HCT116 (cell line): ENCODE measurements at regions not wholly inside any gene's neighbourhood (a gene's known extent, or its start where the extent isn't known, plus 50 kb on each side); places are given as distances from the start of the nearest gene placed in this dataset.

ENCODE experiments used
- ATAC-seq: fragments of 200-7000 bp; cut with Tn5 transposase; 2 replicates; pipeline ENCODE4 v1.9.1; 2020; ENCODE audit warnings: mild to moderate bottlenecking, moderate library complexity
- BruUV-seq: library from RNA; stranded (reverse); fragments of 400-500 nt; replicated peaks from 2 replicates; lab custom pipeline; 2021; lab: Mats Ljungman, UMichigan
- CTCF ChIA-PET: fragments of 300-600 bp; sonication (Branson Sonifier 250); formaldehyde crosslinking; loops from one replicate; lab custom pipeline; 2021; ENCODE audit warnings: antibody characterized with exemption; lab: Charles Lee
- POLR2A ChIA-PET: fragments of 300-600, 350-600 bp; sonication (Branson Sonifier 250); formaldehyde crosslinking; loops from one replicate; lab custom pipeline; 2021; ENCODE audit warnings: antibody characterized with exemption; lab: Charles Lee
- RAD21 ChIA-PET, 2 experiments: fragments of 300-600 bp; sonication (Branson Sonifier 250); formaldehyde crosslinking; loops; one replicate each; lab custom pipeline; 2023; ENCODE audit warnings: low total read pairs in 2 of 2; ENCODE audit not compliant: uncharacterized antibody in 2 of 2, unreplicated experiment in 2 of 2, low non-redundant PET in 1 of 2; lab: Charles Lee
- DNase-seq: peaks from one replicate; pipeline ENCODE4 v3.0.0-alpha.2; 2010; ENCODE audit warnings: low read depth, low spot score
- H2AFZ ChIP-seq: fragments of 200-600 bp; shearing (Covaris generic), sonication (generic); 2 replicates; pipeline ENCODE4 v1.6.1; 2017; ENCODE audit warnings: low read depth, mixed run types, mixed read lengths, antibody characterized with exemption, low read length; ENCODE audit not compliant: poor library complexity, severe bottlenecking
- H3K27ac ChIP-seq: 2 replicates; pipeline ENCODE4 v1.5.1; 2012; ENCODE audit warnings: low read depth, low read length
- H3K27me3 ChIP-seq: fragments of 200-600 bp; sonication (generic); 2 replicates; pipeline ENCODE4 v1.6.1; 2016; ENCODE audit warnings: mixed run types, low read length, mixed read lengths; ENCODE audit not compliant: insufficient read depth
- H3K36me3 ChIP-seq, 2 experiments: fragments of 200-500 bp in 1 of 2; fragments of 200-600 bp in 1 of 2; sonication (Bioruptor generic) in 1 of 2; sonication (generic) in 1 of 2; 2 replicates each; pipeline versions ENCODE4 v1.5.1 to v1.6.1; 2014 to 2016; ENCODE audit warnings: low read length in 2 of 2, inconsistent platforms in 1 of 2, mixed read lengths in 1 of 2, mixed run types in 1 of 2; ENCODE audit not compliant: insufficient read depth in 2 of 2, control insufficient read depth in 1 of 2
- H3K4me1 ChIP-seq, 2 experiments: fragments of 200-600 bp in 1 of 2; sonication (generic) in 1 of 2; 2 replicates each; pipeline versions ENCODE4 v1.5.1 to v1.6.1; 2012 to 2017; ENCODE audit warnings: low read length in 2 of 2, inconsistent platforms in 1 of 2, mild to moderate bottlenecking in 1 of 2, mixed read lengths in 1 of 2, mixed run types in 1 of 2, moderate library complexity in 1 of 2; ENCODE audit not compliant: insufficient read depth in 2 of 2, control insufficient read depth in 1 of 2
- H3K4me2 ChIP-seq: fragments of 200-600 bp; sonication (generic); 2 replicates; pipeline ENCODE4 v1.6.1; 2017; ENCODE audit warnings: mixed run types, low read length, mixed read lengths
- H3K4me3 ChIP-seq, 2 experiments: fragments of 200-600 bp in 1 of 2; sonication (generic) in 1 of 2; replicated peaks in 1 of 2; 2 replicates each; pipeline ENCODE4 v1.5.1; 2011 to 2016; ENCODE audit warnings: low read length in 2 of 2, control low read depth in 1 of 2, low read depth in 1 of 2, mild to moderate bottlenecking in 1 of 2, mixed read lengths in 1 of 2, mixed run types in 1 of 2
- H3K79me2 ChIP-seq: fragments of 200-600 bp; sonication (generic); 2 replicates; pipeline ENCODE4 v1.6.1; 2017; ENCODE audit warnings: mild to moderate bottlenecking, mixed run types, low read length, moderate library complexity, mixed read lengths; ENCODE audit not compliant: insufficient read depth
- H3K9ac ChIP-seq: fragments of 200-600 bp; sonication (generic); 2 replicates; pipeline ENCODE4 v1.6.1; 2016; ENCODE audit warnings: low read length, mixed read lengths
- H3K9me2 ChIP-seq: fragments of 200-600 bp; sonication (generic), shearing (Covaris generic); 2 replicates; pipeline ENCODE4 v1.6.1; 2017; ENCODE audit warnings: mixed run types, mild to moderate bottlenecking, moderate library complexity; ENCODE audit not compliant: insufficient read depth
- H3K9me3 ChIP-seq, 2 experiments: fragments of 200-500 bp in 1 of 2; fragments of 200-600 bp in 1 of 2; sonication (Bioruptor generic) in 1 of 2; sonication (generic) in 1 of 2; 2 replicates each; pipeline ENCODE4 v1.6.1; 2014 to 2017; ENCODE audit warnings: low read length in 2 of 2, mixed read lengths in 2 of 2, inconsistent platforms in 1 of 2, low read depth in 1 of 2, mild to moderate bottlenecking in 1 of 2, mixed run types in 1 of 2, moderate library complexity in 1 of 2; ENCODE audit not compliant: control insufficient read depth in 1 of 2, insufficient read depth in 1 of 2
- H4K20me1 ChIP-seq: fragments of 200-600 bp; sonication (generic), shearing (Covaris generic); 2 replicates; pipeline ENCODE4 v1.6.1; 2017; ENCODE audit warnings: mixed run types, mild to moderate bottlenecking, moderate library complexity; ENCODE audit not compliant: insufficient read depth
- CEBPB ChIP-seq: IDR thresholded peaks from 2 replicates; pipeline ENCODE4 v1.6.1; 2012; ENCODE audit warnings: low read depth
- POLR2A ChIP-seq: IDR thresholded peaks from 2 replicates; pipeline ENCODE4 v1.7.0; 2011; ENCODE audit warnings: borderline replicate concordance; ENCODE audit not compliant: insufficient read depth, insufficient read length; ENCODE audit errors: extremely low read depth
- RAD21 ChIP-seq: IDR thresholded peaks from 2 replicates; pipeline ENCODE4 v1.6.1; 2012; ENCODE audit warnings: low read depth, mild to moderate bottlenecking
- intact Hi-C: fragments of 100-400 bp; cut with micrococcal nuclease; formaldehyde crosslinking; loops from 2 replicates; pipeline ENCODE4 v1.10.0; 2022
- TF ChIP-seq, protein P1 (sequence below), 3 experiments: fragments of 200-600 bp in 1 of 3; sonication (generic) in 1 of 3; IDR thresholded peaks in 2 of 3; conservative IDR thresholded peaks in 1 of 3; 2 replicates each; pipeline ENCODE4 v1.5.1; 2012 to 2017; ENCODE audit warnings: low read depth in 2 of 3, low read length in 2 of 3, antibody characterized with exemption in 1 of 3, borderline replicate concordance in 1 of 3, control low read depth in 1 of 3, mild to moderate bottlenecking in 1 of 3, mixed read lengths in 1 of 3, mixed run types in 1 of 3, moderate library complexity in 1 of 3; ENCODE audit not compliant: insufficient read depth in 1 of 3

- CTCF ChIA-PET = interaction anchor here (1.1 to 1.8 kb wide), 2 partner anchors 14 to 308 kb away, joined by 4 to 6 read pairs; no protein-coding TSS in a partner anchor
- ATAC-seq (peak; percentile 85), DNase-seq (no peak)
- intact Hi-C loops = no loop called here
- Histone ChIP-seq H3K27me3 (peaks cover 33% of the 10 kb centered on the region), H3K4me3 (no peak overlapping the region), H4K20me1 (no peaks in the 10 kb centered on the region), H3K4me1 (no peaks in the 10 kb centered on the region), H3K27ac (no peak overlapping the region), H3K4me2 (no peak overlapping the region), H3K36me3 (no peaks in the 10 kb centered on the region), H3K79me2 (no peaks in the 10 kb centered on the region), H3K9ac (no peak overlapping the region), H3K9me3 (no peaks in the 10 kb centered on the region), H2AFZ (no peak overlapping the region), H3K9me2 (no peaks in the 10 kb centered on the region)
- RAD21 ChIA-PET = no interaction called here
- no peak for TF ChIP-seq POLR2A
- peak; percentile 36 for TF ChIP-seq RAD21
- TF ChIP-seq, protein P1, sequence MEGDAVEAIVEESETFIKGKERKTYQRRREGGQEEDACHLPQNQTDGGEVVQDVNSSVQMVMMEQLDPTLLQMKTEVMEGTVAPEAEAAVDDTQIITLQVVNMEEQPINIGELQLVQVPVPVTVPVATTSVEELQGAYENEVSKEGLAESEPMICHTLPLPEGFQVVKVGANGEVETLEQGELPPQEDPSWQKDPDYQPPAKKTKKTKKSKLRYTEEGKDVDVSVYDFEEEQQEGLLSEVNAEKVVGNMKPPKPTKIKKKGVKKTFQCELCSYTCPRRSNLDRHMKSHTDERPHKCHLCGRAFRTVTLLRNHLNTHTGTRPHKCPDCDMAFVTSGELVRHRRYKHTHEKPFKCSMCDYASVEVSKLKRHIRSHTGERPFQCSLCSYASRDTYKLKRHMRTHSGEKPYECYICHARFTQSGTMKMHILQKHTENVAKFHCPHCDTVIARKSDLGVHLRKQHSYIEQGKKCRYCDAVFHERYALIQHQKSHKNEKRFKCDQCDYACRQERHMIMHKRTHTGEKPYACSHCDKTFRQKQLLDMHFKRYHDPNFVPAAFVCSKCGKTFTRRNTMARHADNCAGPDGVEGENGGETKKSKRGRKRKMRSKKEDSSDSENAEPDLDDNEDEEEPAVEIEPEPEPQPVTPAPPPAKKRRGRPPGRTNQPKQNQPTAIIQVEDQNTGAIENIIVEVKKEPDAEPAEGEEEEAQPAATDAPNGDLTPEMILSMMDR (IDR thresholded peaks at IDR 0.05 in 2 of 3, conservative IDR thresholded peaks at IDR 0.05 in 1 of 3; ENCODE audit: borderline replicate concordance in 1 of 3, insufficient read depth in 1 of 3, low read depth in 2 of 3, low read length in 2 of 3) = peak; percentile 24 to 63 (median 53); a peak in 5 of 6 replicates
- no TSS peak for BruUV-seq
- POLR2A ChIA-PET = no interaction called here
These were observed 439.1 kb downstream of the DMAC1 start for GRCh38 chr9:7360513-7360912.

GRCh38 chr9:7358876-7359275 lies 440.7 kb downstream of the DMAC1 start:
- Histone ChIP-seq H4K20me1 (no peaks in the 10 kb centered on the region), H3K4me2 (no peak overlapping the region), H3K79me2 (no peaks in the 10 kb centered on the region), H3K27ac (no peak overlapping the region), H3K9ac (no peak overlapping the region), H3K36me3 (no peaks in the 10 kb centered on the region), H2AFZ (no peak overlapping the region), H3K4me1 (no peaks in the 10 kb centered on the region), H3K9me3 (no peaks in the 10 kb centered on the region), H3K9me2 (no peaks in the 10 kb centered on the region), H3K4me3 (no peak overlapping the region), H3K27me3 (peaks cover 27% of the 10 kb centered on the region)
- no TSS peak for BruUV-seq
- intact Hi-C loops = no loop called here
- RAD21 ChIA-PET = no interaction called here
- POLR2A ChIA-PET = no interaction called here
- CTCF ChIA-PET = no interaction called here
- DNase-seq (no peak), ATAC-seq (0 out of 2 replicates have a peak, but pooled peaks have one; percentile 49)
- TF ChIP-seq, protein P1 (IDR thresholded peaks at IDR 0.05 in 2 of 3, conservative IDR thresholded peaks at IDR 0.05 in 1 of 3; ENCODE audit: borderline replicate concordance in 1 of 3, insufficient read depth in 1 of 3, low read depth in 2 of 3, low read length in 2 of 3) = 0 out of 6 replicates have a peak, but pooled peaks of 2 of the 3 experiments have one; percentile 9 to 19
- no peak for TF ChIP-seq CEBPB
